ENCODE measurements at regions not wholly inside any gene's neighbourhood (a gene's known extent, or its start where the extent isn't known, plus 50 kb on each side); places are given as distances from the start of the nearest gene placed in this dataset.
"Not testable (repeated sequence)": the region's sequence is repeated elsewhere in the genome, so short reads cannot be mapped to it uniquely, and the experiment has no call there.

- no peak for DNase-seq
Observed at GRCh38 chr1:173301507-173301906, 94.4 kb upstream of the TNFSF4 start.

DNA sequence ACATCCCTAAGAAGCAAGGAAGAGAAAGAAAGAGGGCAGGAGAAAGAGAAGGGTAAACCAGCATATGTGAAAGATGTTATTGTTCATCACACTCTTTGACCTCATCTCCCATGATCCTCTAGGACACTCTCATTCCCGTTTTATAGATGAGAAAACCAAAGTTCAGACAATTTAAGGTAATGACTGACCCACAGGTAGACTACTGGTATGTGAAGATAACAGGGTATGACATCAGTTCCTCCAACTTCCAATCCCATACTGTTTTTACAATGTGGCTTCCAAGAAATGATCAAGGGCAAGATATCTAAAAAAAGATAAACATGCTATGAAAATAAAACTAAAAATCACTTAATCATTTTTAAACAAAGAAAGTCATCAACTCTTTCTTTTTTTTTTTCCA lies 95.2 kb upstream of the TNFSF4 start:
- no peak for DNase-seq

DNA sequence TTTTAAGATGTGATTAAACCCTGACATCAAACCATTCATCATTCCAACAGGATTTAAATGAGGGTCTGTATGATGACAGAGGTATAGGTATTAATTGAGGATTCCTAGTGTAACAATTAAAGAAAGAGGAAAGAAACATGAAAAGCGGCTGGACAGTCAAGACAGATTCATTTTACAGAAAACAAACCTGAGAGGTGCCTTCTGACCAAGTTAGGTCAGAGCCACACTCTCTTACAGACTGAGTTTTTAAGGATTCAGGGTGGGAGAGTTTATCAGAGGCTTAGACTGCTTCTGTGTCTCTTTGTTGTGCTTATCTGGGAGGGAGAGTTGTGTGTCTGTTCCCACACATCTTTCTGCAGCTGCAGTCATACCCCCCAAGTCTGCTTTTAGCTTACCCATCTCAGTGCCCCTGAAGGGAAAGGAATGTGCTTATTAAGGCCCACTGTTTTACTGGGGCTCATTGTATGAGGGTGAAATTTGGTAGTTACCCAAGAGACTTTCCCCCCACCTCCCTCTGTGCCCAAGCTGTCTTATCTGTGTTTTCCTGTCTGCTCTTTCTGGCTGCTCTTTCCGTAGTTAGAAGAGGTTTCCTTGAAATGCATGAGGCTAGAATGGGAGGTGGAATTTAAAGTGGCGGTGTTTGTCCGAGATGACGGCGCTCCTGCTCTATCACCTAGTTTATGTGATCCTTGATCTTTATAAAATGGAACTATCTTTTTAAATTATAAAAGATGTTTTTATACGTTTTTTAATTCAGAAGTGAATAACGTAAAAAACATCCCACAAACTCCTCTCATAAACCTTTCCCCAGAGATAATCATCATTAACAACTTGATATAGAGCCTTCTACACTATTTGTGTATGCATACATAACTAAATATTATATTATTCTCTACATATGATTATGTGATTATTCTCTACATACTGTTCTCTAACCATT lies 96.0 kb upstream of the TNFSF4 start:
- no peak for DNase-seq

DNA sequence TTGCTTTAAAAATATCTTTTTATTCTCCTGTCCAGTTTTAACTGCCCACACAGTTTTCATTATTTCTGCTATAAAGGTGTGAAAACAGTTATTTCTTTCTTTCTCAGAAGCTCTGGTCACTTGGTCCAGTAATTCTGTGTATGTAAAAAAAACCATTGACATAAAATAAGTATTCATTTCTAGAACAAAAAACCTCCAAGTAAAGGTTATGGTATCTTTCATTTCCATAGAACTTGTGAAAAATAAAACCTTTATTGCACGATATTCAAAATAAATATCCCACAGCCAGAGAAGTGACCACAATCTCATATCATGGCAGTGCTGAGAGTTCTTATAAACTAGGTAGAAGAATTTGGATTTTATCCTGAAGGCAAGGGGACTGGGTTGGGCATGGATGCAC lies 96.9 kb upstream of the TNFSF4 start:
- DNase-seq, result no peak

- DNase-seq, result no peak
Observed at GRCh38 chr1:173304529-173305227, 97.5 kb upstream of the TNFSF4 start.

- DNase-seq, result no peak
Observed at GRCh38 chr1:173307845-173308244, 100.7 kb upstream of the TNFSF4 start.

DNA sequence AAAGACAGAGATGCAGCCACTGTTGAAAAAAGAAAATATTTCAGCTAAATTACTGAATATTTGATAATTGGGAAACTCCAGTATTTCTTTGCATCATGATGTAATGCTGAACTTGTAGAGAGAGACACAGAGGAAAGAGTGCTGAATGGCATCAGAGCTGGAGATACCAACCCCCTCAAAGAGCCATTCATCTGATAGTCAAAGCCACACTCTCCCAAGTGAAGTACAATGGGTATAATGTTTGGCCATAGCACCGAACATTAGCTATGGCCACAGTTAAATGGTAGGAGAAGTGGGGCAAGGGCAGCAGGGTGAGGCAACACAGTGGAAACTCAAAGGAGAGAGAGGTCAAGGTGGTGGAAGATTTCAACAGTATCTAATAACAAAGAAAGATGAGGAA lies 107.5 kb upstream of the TNFSF4 start:
- DNase-seq, result no peak

DNA sequence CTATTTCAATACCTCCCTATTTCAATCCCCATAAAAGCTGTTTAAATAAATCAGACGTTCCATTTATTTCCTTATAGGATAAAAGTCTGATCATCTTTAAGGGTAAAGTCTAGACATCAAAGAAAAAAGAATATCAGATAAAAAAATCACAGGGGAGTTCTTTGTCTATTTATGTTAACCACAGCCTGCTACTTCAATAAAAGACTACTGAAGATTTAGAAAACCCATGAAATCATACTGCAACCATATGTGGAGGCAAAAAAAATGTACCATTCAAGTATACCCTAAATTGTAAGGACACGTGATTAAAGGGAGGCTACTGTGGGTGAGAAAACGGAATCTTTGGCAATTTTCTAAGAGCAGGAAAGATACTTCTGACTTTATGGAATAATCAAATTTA lies 108.2 kb upstream of the TNFSF4 start:
- DNase-seq, result no peak

DNA sequence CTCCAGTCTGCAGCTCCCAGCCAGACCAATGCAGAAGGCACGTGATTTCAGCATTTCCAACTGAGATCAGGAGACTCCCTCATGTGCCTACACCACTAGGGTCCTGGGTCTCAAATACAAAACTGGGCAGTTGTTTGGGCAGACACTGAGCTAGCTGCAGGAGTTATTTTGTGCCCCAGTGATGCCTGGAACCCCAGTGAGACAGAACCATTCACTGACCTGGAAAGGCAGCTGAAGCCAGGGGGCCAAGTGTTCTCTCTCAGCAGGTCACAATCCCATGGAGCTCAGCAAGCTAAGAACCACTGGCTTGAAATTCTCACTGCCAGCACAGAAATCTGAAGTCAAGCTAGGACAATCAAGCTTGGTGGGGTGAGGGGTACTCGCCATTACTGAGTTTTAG lies 111.7 kb upstream of the TNFSF4 start:
- DNase-seq, result no peak

DNA sequence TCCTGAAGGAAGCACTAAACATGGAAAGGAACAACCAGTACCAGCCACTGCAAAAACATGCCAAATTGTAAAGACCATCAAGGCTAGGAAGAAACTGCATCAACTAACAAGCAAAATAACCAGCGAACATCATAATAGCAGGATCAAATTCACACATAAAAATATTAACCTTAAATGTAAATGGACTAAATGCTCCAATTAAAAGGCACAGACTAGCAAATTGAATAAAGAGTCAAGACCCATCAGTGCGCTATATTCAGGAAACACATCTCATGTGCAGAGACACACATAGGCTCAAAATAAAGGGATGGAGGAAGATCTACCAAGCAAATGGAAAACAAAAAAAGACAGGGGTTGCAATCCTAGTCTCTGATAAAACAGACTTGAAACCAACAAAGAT lies 117.2 kb upstream of the TNFSF4 start:
- DNase-seq, result not testable (repeated sequence)

- not testable (repeated sequence) for DNase-seq
Observed at GRCh38 chr1:173327987-173328386, 120.9 kb upstream of the TNFSF4 start.

GRCh38 chr1:173328961-173329360 lies 121.8 kb upstream of the TNFSF4 start:
- no peak for DNase-seq

DNA sequence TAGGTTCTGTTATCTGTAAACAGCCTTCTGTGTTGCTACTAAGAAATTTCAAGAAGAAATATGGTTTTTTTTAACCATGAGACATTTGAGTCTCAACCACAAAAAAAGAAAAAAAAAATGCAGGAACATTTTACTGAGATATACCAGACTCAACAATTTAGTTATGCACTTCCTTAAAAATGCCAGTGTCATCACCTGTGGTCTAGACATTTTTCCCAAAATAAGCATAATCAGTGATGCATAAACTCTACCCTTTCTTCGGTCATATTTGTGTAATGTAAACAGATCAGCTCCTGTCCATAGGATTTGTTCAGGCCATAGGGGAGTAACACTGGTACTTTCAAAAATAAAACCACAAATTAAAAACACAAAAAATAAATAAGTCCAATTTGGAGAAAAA lies 122.6 kb upstream of the TNFSF4 start:
- DNase-seq, result no peak

GRCh38 chr1:173330149-173330951 lies 123.2 kb upstream of the TNFSF4 start:
- no peak for DNase-seq

GRCh38 chr1:173330952-173331548 lies 123.9 kb upstream of the TNFSF4 start:
- not testable (repeated sequence) for DNase-seq

- no peak for DNase-seq
Observed at GRCh38 chr1:173332026-173332425, 124.9 kb upstream of the TNFSF4 start.

GRCh38 chr1:173333581-173333980 lies 126.5 kb upstream of the TNFSF4 start:
- DNase-seq, result no peak

GRCh38 chr1:173337126-173337525 lies 130.0 kb upstream of the TNFSF4 start:
- no peak for DNase-seq

DNA sequence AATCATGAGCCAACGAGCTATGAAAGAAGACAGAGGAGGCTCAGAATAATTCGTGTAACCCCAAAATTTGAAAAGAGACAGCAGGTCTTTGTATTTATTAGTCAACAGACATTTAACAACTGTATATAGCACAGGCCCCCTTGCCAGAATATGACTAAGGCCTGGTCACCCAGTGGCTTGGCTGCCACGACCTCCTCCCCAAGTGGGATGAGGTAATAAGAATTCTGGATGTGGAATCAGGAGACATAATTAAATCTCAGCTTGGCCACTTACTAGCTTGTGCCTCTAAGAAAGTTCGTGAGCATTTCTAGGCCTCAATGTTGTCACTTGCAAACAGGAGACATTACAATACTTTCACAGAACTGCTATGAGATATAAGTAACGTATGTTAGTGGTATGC lies 134.2 kb upstream of the TNFSF4 start:
- no peak for DNase-seq

GRCh38 chr1:173341971-173342370 lies 134.8 kb upstream of the TNFSF4 start:
- DNase-seq, result no peak

DNA sequence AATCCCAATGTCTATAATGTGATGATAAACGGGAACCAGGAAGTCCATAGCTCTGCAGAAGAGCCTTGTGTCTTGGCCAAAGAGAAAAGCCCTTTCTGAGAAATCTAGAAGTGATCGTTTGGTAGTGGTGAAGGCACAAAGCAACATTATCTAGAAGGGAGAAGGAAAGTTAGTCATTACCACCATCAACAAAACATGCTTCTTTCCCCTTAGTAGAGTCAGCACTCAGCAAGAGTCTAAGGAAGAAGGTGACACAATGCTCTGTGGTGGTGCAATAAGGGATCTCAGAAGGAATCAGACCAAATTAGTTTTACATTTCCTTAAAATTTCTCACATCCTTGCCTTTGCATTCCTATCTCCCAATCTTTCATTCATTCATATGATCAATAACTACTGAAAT lies 134.4 kb upstream of the PRDX6 start:
- no peak for DNase-seq

DNA sequence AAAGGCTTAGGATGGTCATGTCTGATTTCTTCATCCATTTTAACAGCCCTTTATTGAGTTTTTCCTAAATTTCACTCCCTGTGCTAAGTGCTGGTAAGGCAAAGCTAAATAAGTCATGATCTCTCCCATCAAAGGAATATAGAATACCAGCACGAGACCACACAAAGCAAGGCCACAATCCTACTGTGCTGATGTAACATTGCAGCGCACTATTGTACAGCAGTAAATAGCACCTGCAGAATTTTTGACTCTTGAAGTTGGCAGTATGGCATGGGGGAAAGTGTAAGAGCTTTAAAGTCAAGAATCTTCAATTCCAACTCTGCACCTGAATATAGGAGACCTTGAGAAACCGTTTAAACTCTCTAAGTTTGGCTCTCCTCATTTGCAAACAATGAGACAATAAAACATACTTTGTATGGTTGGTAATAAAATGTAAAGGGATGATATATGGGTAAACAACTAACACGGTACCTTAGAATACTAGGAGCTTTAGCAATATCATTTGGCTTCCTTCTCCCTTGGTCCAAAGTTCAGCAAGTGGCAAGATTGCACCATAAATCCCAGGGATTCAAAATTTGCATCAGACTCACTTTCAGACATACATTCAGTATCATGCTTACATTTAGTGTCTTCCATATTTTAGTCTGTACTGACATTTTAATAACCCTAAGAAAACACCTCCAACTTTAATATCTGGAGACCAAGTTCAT lies 132.9 kb upstream of the PRDX6 start:
- no peak for DNase-seq

Measured in activated gamma-delta T cell treated with Interleukin-2 at 50 U/mL for 16 hours (primary cell).